ENCODE measurements at regions not wholly inside any gene's neighbourhood (a gene's known extent, or its start where the extent isn't known, plus 50 kb on each side); places are given as distances from the start of the nearest gene placed in this dataset.

DNA sequence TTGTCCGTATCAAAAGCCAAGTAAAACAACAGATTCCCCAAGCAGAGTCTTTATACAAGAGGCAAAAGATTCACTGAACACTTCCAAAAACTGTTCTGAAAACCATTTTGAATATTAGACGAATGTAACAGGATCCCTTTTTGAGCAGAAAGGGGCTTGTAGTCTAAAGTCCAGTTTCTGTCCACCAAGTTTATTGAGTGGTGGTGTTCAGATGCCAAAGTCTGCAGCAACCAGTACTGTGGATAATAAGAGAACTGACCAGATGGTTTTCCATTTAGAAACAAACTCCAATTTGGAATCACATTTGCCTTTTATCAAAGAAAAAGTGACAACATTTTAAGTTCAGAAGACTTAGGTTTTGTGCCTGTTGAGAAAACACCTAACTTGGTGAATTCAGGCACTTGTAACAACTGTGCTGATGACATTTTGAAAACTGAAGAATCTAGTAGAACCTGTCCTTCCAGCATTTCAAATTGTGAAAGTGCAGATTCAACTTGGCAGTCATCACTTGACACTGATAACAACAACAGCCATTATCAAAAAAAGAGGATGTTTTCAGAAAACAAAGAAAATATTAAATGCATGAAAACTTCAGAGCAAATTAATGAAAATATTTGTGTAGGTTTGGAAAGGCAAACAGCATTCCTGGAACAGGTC lies 217.1 kb downstream of the CSNK2A3 start:
- peak; percentile 51 for DNase-seq

DNA sequence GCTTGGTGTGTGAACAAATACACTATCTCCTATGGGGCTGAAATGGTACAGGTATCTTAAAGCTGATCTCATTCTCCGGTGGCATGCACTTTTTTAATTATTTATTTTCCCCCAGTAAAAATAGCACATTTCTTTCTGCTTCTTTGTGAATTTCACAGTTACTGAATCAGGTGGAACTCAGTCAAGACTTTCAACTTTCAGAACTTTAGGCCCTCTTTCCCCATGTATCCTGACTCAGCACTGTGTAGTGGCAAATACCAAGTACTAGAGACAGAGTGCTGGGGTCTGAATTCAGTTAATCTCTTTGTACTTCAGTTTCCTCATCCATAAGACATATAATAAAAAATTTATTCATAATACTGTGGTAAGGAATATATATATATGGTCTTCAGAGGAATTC lies 223.9 kb downstream of the CSNK2A3 start:
- no peak for DNase-seq

DNA sequence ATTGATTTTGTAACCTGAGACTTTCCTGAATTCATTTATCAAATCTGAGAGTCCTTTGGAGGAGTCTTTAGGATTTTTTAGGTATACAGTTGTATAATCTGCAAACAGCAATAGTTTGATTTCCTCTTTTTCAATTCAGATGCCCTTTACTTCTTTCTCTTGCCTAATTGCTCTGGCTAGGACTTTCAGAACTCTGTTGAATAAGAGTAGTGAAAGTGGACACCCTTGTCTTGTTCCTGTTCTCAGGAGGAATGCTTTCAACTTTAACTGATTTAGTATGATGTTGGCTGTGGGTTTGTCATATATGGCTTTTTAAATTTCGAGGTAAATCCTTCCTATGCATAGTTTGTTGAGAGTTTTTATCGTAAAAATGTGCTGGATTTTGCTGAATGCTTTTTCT lies 227.4 kb downstream of the CSNK2A3 start:
- DNase-seq, result no peak

DNA sequence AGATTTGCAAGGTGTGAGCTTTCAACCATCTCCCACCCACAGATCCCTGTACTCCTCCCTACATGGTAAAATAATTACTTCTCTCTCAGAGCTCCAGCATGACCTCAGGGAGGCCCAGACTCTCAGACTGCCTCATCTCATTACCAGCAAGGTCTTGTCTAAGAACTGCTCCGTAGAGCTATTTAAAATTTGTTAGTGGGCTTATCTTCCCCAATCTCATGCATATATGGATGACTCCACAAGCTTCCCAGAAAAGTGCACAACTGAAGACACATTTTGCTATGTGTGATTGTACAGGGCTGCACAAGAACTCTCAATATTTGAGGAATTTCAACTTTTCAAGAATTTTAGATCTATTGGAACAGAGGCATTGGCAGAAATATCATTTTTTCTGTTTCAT lies 230.3 kb downstream of the CSNK2A3 start:
- peak; percentile 13 for DNase-seq

DNA sequence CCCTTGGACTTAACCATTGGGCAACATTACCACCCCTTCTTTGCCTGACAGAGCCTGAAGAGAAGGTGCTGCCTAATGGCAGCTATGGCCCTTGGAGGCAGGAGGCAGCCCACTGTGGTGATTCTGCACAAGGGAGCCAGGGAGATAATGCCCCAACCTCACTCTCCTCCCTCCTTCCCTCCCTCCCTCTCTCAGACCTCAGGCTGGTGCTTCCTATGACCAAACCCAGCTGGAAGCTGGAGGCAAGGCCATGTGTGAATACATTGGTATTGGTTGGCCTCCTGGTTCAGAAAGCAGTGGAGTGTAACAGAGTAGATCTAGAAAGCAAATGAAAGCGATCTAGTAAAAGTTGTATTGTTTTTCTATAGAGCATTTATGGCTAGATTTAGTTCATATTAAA lies 233.1 kb downstream of the CSNK2A3 start:
- no peak for DNase-seq

DNA sequence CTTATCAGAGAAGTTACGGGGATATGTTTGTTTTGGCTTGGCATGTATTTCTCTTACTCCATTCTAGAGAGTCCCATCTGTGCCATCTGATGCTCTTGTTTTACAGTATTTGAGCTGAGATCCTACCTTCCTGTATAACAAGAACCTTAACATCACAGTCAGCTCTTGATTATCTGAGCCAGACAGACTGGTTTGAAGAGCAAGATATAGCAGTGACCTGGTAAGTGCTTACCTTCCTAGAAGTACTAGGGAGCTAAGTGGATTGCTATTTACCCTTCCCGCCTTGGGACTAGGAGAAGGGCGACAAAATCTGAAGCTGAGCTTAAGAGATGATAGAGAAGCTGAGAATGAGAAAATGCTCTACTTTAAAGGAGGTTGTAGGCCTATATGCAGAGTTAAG lies 235.3 kb downstream of the CSNK2A3 start:
- DNase-seq, result no peak

DNA sequence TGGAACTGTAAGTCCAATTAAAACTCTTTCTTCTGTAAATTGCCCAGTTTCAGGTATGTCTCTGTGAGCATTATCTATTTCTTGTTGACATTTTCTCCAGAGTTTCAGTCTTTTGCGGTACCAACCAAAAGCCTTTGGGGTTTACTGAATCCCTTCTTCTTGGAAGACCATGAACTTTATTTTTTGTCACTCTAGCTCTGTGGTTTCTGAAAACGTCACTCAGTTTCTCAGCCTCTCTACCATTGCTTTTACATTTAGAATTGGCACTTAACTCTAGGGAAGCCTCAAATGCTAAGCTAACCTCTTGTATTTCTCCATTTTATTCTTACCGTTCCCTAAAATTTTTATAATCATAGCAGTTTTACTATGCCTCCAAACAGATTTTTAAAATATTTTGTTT lies 237.6 kb downstream of the CSNK2A3 start:
- no peak for DNase-seq

DNA sequence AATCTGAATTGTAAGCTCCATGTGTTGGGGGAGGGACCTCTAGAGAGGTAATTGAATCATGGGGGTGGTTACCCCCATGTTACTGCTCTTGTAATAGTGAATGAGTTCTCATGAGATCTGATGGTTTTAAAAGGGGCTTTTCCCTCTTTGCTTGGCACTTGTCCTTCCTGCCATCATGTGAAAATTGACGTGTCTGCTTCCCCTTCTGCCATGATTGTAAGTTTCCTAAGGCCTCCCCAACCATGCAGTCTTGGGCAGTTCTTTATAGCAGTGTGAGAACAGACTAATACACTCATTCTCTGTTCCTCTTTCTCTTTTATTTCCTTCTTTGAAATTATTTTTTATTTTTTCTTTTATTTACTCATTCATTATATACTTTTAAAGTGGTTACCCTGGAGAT lies 239.4 kb downstream of the CSNK2A3 start:
- no peak for DNase-seq

DNA sequence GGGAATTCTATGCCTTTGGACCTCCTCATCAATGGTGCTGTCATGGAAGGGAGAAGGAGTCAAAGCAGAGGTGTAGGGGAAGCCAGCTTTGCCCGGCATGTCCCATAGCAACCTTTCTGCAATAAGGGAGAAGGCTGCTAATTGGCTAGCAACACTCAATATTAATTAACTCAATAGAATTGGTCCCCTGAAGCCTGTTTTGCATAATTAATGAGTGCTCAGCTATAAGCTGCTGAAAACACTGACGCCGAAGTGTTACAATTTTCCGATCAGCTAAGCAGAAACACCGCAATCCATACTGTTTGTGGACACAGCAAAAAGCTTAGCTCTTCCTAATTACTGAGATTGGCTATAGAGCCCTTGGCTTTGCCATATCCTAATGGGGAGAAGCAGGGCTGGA lies 245.0 kb downstream of the CSNK2A3 start:
- DNase-seq, result peak; percentile 63

DNA sequence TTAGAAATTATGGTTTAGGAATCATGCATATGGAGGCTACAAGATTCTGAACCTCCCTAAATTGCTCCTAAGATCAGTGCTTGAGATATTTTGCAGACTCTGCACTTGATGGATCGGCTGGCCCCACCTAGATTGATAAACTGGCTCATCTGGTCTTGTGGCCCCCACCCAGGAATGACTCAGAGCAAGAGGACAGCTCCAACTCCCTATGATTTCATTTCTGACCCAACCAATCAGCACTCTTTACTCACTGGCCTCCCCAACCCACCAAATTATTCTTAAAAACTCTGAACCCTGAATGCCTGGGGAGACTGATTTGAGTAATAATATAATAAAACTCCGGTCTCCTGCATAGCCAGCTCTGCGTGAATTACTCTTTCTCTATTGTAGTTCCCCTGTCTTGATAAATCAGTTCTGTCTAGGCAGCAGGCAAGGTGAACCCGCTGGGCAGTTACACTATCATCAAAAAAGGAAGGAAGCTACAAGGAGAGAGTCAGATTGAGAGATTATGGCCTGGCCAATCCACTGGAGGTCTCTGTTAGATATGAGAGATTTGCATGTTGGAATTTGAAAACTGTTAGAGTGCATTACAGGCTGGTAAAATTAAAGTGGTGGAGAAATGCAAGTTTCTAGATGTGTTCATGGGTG lies 245.8 kb downstream of the CSNK2A3 start:
- no peak for DNase-seq

DNA sequence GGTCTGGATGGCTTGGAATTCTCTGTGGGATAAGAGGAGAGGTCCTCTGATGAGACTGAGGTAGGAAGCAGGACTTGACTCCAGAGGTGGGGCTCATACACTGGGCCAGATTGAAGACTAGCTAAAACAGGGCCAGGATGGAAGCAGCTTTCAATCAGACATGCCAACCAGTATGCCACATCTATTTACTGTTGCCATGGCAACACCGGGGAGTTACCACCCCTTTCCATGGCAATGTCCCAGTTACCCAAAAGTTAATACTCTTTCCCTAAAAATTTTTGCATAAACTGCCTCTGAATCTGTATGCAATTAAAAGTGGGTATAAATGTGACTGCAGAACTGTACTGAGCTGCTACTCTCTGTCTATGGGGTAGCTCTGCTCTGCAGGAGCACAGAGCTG lies 247.5 kb upstream of the ZBED5 start:
- DNase-seq, result no peak

DNA sequence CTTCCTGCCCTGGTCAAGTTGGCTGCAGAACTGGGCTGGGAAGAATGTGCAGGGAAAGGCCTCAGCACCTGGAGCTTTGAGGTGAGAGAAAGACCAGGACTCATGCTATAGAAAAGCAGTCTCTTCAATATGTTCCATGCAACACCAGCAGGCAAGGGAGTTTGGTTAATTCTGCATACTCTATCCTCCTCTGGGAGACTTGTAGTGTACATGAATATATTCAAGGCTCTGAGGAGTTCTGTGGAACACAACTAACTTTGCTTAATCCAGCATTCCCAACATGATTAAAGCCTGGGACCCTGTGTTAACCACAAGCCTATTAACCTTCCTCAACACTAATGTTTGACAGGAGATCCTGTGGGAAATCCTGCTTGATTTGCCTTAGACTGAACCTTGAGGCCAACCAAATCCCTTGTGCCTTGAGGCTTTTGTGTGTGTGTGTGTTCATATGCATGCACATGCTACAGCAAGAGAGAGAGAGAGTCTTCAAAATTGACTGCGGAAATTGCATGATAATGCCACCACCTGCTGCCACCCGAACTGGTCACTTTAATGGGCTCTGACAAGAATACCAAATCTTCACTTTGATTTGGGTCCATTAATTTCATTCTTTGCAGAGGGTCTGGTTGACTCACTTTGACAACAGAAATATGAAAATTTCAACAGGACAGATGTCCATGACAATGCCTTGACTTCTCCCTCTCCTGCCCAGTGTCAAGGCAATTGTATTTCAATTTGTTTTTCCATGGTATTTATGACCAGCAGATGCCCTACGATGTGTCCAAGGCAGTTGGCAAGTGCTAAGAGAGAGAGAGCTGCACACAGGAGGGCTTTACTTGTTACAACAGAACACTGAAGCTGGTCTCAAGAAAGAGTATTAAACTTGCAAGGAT lies 238.2 kb upstream of the ZBED5 start:
- DNase-seq, result peak; percentile 76

DNA sequence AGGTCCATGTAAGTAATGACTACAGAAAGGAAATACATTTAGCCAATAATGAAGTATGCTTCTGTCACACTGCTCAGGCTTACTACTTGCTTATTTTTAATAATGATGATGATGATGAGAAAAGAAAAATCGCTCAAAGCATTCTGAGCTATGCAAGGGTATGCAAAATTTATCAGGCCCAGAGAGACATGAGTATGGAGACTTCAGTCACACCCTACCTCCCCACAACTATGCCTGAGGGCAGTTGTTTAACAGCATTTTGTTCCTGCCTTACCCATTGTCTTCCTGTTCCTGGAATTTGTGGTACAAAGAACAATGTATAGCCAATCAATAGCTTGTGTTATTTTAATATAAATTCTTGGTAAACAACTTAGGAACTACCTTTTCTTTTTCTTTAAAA lies 232.6 kb upstream of the ZBED5 start:
- DNase-seq, result no peak

DNA sequence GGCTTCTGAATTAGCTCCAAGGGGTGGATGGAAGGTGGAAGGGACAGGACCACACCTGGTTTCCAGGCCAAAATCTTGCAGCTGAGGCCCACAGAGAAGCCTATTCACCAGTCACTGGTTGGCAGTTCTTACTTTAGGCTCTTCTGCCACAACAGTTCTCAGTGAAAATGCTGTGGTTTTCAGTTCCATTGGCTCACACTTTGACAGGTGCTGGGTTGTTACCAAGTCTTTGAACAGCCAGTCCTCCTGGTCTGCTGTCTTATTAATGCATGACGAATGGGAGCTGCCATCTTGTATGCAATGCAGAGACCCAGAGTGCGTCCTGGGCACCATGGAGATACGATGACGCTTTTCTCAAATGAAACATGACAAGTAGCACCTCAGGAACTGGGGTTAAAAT lies 232.0 kb upstream of the ZBED5 start:
- no peak for DNase-seq

DNA sequence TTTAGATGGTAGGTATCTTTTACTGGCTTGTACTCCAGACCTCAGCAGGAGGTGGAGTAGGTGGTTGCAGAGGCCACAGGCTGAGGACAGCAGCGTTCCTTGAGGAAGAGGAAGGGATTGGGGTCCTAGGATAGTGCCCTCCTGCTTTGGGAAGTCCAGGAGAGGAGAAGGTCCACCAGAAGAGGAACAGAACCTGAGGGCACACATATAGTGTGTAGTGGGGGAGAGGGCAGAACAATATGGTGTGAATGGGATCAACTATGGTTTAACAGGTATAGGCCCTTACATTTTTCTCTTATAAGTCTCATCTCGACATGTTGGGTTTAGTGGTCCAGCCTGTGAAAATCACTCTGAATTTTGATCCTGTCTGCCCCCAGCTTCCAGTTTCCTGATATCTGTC lies 229.1 kb upstream of the ZBED5 start:
- no peak for DNase-seq

DNA sequence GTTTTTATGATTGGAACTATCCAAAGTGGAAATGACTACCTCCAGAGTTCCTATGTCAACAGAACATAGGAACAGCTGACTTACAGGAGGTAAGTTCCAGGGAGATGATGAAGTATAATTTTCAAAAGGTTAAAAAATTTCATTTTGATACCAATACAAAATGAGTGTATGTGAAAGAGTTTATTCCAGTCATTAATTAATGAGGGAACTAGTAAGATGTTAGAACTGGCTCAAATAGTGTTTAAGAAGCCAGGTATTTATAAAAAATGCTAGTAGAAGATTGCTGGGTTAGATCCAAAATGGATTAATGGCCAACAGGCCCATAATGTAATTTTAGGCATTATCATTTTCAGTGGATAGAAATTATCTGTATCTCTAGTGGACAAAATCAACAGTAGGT lies 227.7 kb upstream of the ZBED5 start:
- no peak for DNase-seq

DNA sequence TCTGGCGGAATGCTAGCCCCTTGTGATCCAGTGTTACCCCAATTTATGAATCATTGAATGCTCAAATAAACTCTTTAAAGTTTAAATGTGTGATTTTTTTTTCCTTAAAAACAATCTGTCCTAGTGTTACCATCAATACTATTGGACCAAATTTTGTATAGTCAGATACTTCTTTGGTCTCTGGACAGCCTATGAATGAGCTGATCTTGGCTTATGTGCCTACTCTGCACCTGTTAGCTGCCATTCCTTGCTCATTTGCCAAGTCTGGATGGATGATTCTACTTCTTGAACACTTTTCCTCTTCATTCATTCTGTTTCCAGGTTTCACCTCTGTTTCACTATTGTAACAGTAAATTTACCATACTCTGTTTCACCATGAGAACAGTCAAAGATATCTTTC lies 226.5 kb upstream of the ZBED5 start:
- DNase-seq, result no peak

DNA sequence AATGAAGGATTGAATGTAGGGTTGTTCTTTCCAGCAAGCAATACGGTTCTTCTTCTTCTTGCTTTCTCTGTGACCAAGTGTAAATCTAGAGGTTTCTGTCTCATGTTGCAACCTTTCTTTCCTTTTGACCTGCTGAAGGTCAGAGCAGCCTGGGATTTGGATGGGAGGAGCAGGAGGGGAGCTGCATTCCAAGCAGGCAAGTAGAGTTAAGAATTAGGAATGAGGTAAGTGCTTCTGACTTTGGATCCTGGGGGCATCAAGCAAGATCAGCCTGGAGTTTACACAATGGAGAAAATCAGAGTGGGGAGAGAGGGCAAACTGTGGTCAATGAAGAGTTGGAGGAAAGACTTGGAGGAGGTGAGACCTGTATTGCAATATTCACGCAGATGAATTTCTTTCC lies 225.6 kb upstream of the ZBED5 start:
- DNase-seq, result no peak

DNA sequence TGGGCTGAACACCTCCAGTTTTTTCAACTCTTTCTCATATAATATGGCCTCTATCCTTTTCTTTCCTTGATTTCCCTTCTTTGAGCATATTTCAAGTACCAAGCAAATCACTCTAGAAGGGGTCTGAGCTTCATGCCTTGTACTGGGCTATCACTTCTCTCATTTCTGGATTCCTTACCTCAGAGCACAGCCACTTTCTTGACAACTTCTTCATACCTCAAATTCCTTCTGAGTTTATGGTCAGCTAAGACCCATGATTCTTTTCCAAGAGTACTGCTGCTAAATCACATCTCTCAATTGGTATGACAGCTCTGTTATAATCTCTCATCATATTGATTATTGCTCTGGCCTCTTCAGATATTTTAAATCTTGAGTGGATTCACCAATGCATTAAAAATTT lies 224.8 kb upstream of the ZBED5 start:
- no peak for DNase-seq

DNA sequence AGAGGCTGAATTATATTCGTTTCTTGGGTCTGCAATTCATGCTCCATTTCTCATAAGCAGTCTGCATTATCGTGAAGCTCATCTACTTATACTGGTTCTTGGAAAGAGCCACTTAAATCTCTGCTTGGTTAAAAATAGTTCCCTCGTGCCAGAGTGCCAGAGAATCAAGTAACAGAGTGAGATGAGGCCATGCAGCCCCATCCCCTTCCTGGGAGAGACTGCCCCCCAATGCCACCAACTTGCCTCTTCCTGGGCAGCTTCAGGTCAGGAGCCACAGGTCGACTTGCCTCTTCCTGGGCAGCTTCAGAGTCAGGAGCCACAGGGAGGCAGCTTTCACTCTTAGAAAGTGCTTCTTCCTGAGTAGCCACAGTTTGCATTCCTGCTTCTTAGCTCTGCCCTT lies 223.9 kb upstream of the ZBED5 start:
- no peak for DNase-seq

DNA sequence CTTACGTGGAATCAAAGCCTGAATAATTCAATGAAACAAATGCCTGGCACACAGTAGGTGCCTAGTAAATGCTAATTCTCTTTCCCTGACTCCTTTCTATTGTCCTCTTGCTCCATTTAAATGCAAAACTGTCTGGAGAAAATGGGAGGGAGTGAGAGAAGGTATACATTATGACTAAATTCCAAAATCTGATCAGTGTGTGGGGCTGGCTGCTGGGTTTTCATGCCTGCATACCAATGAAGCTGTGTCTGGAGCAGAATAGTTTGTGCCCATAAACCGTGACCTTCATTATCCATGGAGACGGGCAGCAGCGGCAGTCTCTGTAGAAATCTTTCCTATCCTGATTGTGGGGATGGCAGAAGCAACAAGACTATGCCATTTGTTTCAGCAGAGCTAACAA lies 223.4 kb upstream of the ZBED5 start:
- DNase-seq, result peak; percentile 31

DNA sequence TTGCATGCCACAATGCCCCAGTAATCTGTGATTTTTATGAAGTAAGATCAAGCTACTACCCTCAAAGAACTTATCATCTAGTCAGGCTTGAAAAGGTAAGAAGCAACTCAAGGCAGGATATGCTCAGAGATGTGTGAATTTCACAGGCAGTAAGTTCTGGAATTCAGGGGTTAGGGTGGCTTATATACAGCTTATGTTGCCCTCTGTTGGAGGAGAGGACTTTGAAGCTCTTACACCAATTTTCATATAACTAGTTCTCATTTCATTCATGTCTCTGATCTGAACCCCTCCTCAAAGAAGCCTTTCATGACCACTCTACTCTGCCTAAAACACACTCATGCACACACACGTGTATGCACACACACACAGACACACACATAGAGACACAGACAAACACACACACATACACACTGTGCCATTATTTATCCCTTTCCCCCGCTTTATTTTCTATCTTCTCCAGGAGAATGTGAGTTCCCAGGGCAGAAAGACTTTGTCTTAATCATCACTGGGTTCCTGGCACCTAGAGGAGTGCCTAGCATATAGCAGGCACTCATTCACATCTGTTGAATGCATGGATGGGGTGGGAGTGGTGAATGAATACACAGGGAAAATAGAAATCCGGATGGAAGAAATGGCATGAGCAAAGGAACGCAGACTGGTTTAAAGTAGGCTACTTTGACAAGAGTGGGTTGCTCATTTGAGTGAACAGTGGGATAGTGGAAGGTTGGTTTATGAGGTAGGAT lies 220.7 kb upstream of the ZBED5 start:
- DNase-seq, result no peak

DNA sequence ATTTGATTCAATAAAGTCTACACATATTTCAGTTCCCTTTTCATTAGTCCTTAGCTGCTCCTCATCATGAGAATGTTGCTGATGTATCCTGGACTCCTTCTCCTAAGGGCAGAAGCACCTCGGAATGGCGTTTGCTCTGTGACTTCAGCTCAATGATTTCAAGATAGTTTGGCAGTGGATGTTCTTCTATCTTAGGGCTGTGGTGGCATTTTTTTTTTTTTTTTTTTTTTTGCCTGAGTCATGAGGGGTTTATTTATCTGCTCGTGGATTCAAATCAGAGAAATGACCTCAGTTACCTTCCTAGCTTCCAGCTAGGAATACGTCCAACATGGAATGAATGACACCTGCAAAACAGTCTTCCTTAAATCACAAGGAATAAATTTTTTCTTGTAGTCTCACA lies 220.0 kb upstream of the ZBED5 start:
- no peak for DNase-seq
